Skeletal muscle tissue (tissue), 3 donors: ENCODE measurements at regions not wholly inside any gene's neighbourhood (a gene's known extent, or its start where the extent isn't known, plus 50 kb on each side); places are given as distances from the start of the nearest gene placed in this dataset.

ENCODE experiments used
- H3K27ac ChIP-seq: one replicate; pipeline ENCODE4 v1.7.0; 2013; ENCODE audit warnings: mild to moderate bottlenecking, low read depth, low read length, inconsistent platforms
- H3K27me3 ChIP-seq, 3 donors: one replicate each; pipeline ENCODE4 v1.7.0; 2013; ENCODE audit warnings: low read length in 3 of 3; ENCODE audit not compliant: control insufficient read depth in 3 of 3, insufficient read depth in 3 of 3
- H3K36me3 ChIP-seq, 3 donors: one replicate each; pipeline ENCODE4 v1.7.0; 2013; ENCODE audit warnings: low read length in 3 of 3; ENCODE audit not compliant: control insufficient read depth in 3 of 3, insufficient read depth in 3 of 3
- H3K4me1 ChIP-seq, 3 donors: one replicate each; pipeline ENCODE4 v1.7.0; 2013; ENCODE audit warnings: low read length in 3 of 3, mild to moderate bottlenecking in 3 of 3; ENCODE audit not compliant: control insufficient read depth in 3 of 3, insufficient read depth in 3 of 3
- H3K4me3 ChIP-seq, 3 donors: one replicate each; pipeline ENCODE4 v1.7.0; 2013; ENCODE audit warnings: low read length in 3 of 3
- H3K9ac ChIP-seq, 3 donors: one replicate each; pipeline ENCODE4 v1.7.0; 2013; ENCODE audit warnings: low read length in 3 of 3, mild to moderate bottlenecking in 3 of 3, moderate library complexity in 2 of 3, low read depth in 1 of 3
- H3K9me3 ChIP-seq, 3 donors: one replicate each; pipeline ENCODE4 v1.7.0; 2013; ENCODE audit warnings: low read length in 3 of 3; ENCODE audit not compliant: control insufficient read depth in 3 of 3
- donor health status: Osteomylitis.

DNA sequence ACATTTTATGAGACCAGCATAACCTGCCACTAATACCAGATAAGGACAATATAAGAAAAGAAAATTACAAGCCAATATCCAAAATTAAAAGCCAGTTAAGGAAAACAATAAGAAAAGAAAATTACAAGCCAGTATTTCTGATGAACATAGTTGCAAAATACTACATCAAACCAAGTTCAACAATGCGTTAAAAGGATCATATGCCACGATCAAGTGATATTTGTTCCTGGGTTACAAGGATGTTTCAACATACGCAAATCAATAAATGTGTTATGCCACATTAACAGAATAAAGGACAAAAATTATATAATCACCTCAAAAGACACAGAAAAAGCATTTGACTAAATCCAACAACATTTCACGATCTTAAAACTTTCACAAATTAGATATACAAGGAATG is 431.9 kb downstream of the ELAVL2 start:
- Histone ChIP-seq H3K9me3 (no peaks in the 10 kb centered on the region), H3K4me3 (no peak overlapping the region), H3K27ac (no peak overlapping the region)

DNA sequence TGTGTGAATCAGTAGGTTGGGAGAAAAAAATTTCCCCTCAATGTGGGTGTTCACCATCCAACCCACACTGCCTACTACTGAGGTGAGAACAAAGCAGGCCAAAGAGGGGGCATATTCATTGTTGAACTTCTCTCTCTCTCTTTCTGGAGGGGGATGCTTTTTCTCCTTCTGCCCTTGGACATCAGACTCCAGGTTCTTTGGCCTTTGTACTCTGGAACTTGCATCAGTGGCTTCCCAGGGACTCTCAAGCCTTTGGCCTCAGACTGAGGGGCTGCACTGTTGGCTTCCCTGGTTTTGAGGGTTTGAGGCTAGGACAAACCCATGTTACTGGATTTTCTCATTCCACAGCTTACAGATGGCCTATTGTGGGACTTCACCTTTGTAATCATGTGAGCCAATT is 417.2 kb downstream of the ELAVL2 start:
- Histone ChIP-seq H3K27ac (no peak overlapping the region), H3K9ac (no peak overlapping the region)

More for the DNA sequence above, 431.9 kb downstream of the ELAVL2 start:
- no peaks in the 10 kb centered on the region for H3K27me3 ChIP-seq
- H3K36me3 ChIP-seq: no peaks in the 10 kb centered on the region
- no peak overlapping the region for H3K9ac ChIP-seq
- no peaks in the 10 kb centered on the region for H3K4me1 ChIP-seq

DNA sequence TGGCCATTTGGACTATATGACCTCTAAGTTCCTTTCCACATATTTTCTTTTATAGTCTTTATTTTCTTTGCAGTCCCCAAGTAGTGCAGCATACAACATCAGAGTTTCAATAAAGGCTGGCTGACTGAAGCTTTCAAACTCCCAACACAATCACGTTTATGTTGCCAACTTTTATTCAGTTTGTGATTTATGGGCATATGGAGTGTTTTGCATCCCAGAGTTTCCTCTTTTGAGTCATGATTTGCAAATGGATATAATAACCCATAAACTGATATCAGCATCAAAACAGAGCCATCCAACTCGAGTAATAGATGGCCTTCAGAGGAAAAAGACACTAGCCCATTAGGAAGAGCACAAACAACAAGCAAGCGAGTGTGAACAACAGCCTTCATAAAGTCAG is 414.0 kb downstream of the ELAVL2 start:
- H3K9me3 ChIP-seq: no peaks in the 10 kb centered on the region
- H3K27ac ChIP-seq: no peak overlapping the region
- no peak overlapping the region for H3K9ac ChIP-seq
- no peaks in the 10 kb centered on the region for H3K4me1 ChIP-seq
- no peak overlapping the region for H3K4me3 ChIP-seq
- no peaks in the 10 kb centered on the region for H3K36me3 ChIP-seq
- H3K27me3 ChIP-seq: no peaks in the 10 kb centered on the region

More for the DNA sequence above, 417.2 kb downstream of the ELAVL2 start:
- H3K9me3 ChIP-seq: no peaks in the 10 kb centered on the region
- no peaks in the 10 kb centered on the region for H3K36me3 ChIP-seq
- H3K4me1 ChIP-seq: no peaks in the 10 kb centered on the region
- no peaks in the 10 kb centered on the region for H3K27me3 ChIP-seq
- no peak overlapping the region for H3K4me3 ChIP-seq

DNA sequence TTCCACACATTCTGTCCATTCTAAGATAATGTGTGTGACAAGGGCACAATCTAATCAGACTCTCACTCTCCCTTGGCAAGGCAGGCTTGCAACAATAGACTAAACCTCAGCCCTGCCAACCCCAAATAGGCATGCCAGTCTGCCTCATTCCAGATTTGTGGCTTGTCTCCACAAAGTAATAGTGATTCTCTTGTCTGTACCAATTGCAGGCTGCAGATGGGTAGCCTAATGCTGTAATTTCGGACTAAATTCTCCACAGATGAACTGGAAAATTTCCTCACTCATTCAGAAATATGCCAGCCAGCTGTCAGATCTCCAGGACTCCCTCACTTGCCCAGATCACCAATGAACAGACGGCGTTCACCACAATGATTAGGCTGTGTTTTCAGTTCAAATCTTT is 413.6 kb downstream of the ELAVL2 start:
- Histone ChIP-seq H3K36me3 (no peaks in the 10 kb centered on the region), H3K4me3 (no peak overlapping the region), H3K9ac (no peak overlapping the region), H3K4me1 (no peaks in the 10 kb centered on the region), H3K27ac (no peak overlapping the region), H3K9me3 (no peaks in the 10 kb centered on the region), H3K27me3 (no peaks in the 10 kb centered on the region)

DNA sequence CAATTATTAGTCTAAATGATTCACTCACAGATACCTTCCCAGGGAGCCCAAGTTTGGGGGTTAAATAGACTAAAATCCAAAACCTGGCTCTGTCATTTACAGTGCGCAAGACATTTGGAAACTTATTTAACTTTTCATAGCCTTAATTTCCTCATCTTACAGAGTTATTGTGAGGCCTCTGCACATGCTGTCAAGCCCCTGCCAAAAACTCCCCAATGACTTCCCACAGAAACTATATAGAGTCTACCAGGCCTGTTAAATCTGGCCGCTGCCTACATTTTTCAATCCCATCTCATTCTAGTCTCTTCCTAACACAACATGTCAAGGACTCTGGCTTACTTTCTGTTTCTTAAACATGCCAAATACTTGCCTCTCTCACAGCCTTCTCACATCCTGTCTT is 412.5 kb downstream of the ELAVL2 start:
- Histone ChIP-seq H3K27me3 (no peaks in the 10 kb centered on the region), H3K4me1 (no peaks in the 10 kb centered on the region), H3K36me3 (no peaks in the 10 kb centered on the region), H3K4me3 (no peak overlapping the region), H3K9ac (no peak overlapping the region), H3K27ac (no peak overlapping the region), H3K9me3 (no peaks in the 10 kb centered on the region)

DNA sequence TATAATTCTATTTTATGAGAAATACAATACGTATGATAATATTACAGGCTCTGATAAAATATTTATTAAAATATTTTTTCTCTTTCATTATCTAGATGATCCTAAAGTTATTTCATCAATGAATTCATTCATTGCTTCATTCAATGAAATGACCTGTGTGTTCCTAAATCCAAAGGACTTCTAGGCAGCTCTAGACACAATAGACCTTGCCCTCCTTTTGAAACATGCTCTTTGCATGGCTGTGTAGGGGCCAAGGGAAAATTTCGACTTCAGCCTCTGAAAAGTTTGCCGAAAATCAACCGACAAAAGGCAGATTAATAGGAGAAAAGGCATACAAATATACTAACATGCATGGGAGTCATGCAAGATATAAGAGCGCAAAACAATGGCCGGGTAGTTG is 402.0 kb downstream of the ELAVL2 start:
- no peaks in the 10 kb centered on the region for H3K9me3 ChIP-seq
- H3K36me3 ChIP-seq: no peaks in the 10 kb centered on the region
- no peaks in the 10 kb centered on the region for H3K4me1 ChIP-seq
- H3K4me3 ChIP-seq: no peak overlapping the region
- H3K9ac ChIP-seq: no peak overlapping the region
- H3K27me3 ChIP-seq: no peaks in the 10 kb centered on the region
- no peak overlapping the region for H3K27ac ChIP-seq

DNA sequence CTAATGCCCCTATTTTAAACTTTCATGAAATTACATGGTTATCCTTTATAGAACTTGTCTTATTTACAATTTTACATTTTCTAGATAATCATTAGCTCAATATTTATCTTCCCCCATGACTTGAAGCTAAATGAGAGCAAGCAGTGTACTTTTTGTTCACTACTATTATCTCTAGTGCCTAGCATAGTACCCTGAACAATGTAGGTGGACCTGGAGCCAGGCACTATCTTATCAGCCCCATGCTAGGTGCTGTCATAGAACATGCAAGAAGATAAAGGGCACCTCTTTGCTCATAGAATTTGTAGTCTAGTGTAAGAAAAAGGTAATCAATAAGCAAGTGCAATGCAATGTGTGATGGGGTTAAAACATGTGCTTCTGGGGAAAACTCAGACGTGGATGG is 399.9 kb downstream of the ELAVL2 start:
- no peak overlapping the region for H3K27ac ChIP-seq
- no peaks in the 10 kb centered on the region for H3K36me3 ChIP-seq
- H3K9ac ChIP-seq: no peak overlapping the region
- H3K4me3 ChIP-seq: no peak overlapping the region
- H3K27me3 ChIP-seq: no peaks in the 10 kb centered on the region
- H3K4me1 ChIP-seq: no peaks in the 10 kb centered on the region
- no peaks in the 10 kb centered on the region for H3K9me3 ChIP-seq

DNA sequence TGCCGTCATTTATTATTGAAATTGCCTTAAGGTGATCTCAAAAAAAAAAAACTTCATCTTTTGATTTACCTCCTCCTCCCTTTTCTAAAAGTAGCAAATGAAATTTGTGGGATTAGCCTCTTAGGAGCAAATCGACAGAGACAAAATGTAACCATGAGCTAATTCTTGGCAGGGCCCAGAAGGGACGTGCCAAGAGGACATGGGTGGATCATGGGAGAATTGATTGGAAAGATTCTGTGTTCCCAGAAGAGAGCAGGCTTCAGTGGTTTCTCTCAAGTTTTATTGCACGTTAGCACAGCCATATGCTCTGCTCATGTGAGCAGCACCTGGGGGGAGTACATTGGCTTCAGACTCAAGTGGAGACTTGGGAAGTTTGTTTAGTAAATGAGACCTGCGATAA is 394.6 kb downstream of the ELAVL2 start:
- no peak overlapping the region for H3K4me3 ChIP-seq
- H3K9ac ChIP-seq: no peak overlapping the region
- H3K9me3 ChIP-seq: no peaks in the 10 kb centered on the region
- no peaks in the 10 kb centered on the region for H3K27me3 ChIP-seq
- no peaks in the 10 kb centered on the region for H3K4me1 ChIP-seq
- no peaks in the 10 kb centered on the region for H3K36me3 ChIP-seq
- no peak overlapping the region for H3K27ac ChIP-seq

DNA sequence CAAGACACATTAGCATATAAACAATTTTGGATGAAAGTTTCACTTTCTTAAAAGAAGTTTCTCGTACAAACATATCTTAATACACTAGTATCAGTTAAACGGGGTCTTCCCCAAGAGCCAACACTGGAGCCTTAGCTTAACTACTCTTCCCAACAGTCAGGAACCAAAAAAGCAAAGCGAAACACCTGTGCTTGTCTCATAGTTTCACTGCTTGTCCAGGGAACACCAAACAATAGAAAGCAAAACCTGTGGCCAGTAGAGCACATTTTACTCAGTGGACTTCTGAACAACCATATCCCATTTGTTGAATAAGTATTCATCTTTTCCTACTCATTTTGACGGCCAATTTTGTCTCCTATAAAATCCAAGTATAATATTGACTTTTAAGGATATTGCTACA is 391.4 kb downstream of the ELAVL2 start:
- Histone ChIP-seq H3K27me3 (no peaks in the 10 kb centered on the region), H3K4me3 (no peak overlapping the region), H3K4me1 (no peaks in the 10 kb centered on the region), H3K9me3 (no peaks in the 10 kb centered on the region), H3K36me3 (no peaks in the 10 kb centered on the region), H3K27ac (no peak overlapping the region), H3K9ac (no peak overlapping the region)

DNA sequence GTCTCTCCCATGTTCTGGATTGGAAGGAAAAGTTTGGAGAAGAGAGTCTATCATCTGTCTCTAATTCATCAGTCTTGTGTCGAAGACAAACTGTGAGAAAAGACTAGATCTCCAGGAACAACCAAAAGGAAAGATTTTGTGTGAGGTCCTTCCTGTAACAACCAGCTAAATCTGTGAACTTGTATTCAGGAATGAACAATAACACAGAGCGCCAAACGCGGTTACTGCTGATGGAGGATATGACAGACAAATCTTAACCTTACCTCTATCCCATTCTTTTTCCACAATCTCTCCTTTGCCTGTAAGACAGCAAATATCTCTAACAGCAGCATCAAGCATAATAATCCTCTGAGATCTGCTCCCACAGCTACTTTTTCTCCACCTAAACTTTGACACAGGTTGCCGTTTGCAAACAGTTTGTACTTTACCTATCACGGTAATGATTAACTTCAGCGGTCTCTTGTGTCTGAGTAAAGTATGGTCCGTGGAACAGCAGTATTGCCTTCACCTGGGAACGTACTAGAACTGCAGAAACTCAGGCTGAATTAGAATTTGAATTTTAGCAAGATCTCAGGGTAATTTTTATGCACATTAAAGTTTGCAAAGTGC is 387.6 kb downstream of the ELAVL2 start:
- H3K36me3 ChIP-seq: no peaks in the 10 kb centered on the region
- no peak overlapping the region for H3K27ac ChIP-seq
- no peak overlapping the region for H3K9ac ChIP-seq
- no peaks in the 10 kb centered on the region for H3K4me1 ChIP-seq
- no peaks in the 10 kb centered on the region for H3K9me3 ChIP-seq
- no peaks in the 10 kb centered on the region for H3K27me3 ChIP-seq
- no peak overlapping the region for H3K4me3 ChIP-seq

DNA sequence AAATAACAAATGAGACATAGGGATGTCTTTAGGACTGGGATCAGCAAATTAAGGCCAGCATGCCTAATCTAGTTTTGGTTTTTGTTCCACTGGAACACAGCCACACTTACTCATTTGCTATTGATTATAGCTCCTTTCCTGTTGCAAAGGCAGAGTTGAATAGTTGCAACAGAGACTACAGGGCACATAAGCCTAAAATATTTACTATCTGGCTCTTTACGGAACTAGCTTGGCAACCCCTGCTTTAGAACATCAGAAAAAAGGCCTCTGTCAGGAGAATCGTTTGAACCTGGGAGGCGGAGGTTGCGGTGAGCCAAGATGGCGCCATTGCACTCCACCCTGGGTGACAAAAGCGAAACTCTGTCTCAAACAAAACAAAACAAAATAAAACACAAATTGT is 384.8 kb downstream of the ELAVL2 start:
- Histone ChIP-seq H3K9me3 (no peaks in the 10 kb centered on the region), H3K36me3 (no peaks in the 10 kb centered on the region), H3K4me3 (no peak overlapping the region), H3K27ac (no peak overlapping the region), H3K9ac (no peak overlapping the region), H3K4me1 (no peaks in the 10 kb centered on the region), H3K27me3 (no peaks in the 10 kb centered on the region)
